ENCODE measurements at regions not wholly inside any gene's neighbourhood (a gene's known extent, or its start where the extent isn't known, plus 50 kb on each side); places are given as distances from the start of the nearest gene placed in this dataset.

- BruUV-seq (replicated peaks): no TSS peak
- Histone ChIP-seq H3K18ac (ENCODE audit: low read depth, low read length) (no peak overlapping the region), H3K4ac (ENCODE audit: low read depth, low read length) (no peak overlapping the region), H3K4me1 (ENCODE audit: control insufficient read depth, insufficient read depth, low read length) (no peaks in the 10 kb centered on the region), H3K23ac (ENCODE audit: low read depth, low read length) (no peak overlapping the region), H2BK120ac (ENCODE audit: low read depth, low read length) (no peak overlapping the region), H4K5ac (ENCODE audit: low read depth, low read length) (no peak overlapping the region), H3K14ac (replicated peaks; ENCODE audit: low read depth, low read length) (no peak overlapping the region), H3K9me1 (ENCODE audit: insufficient read depth, low read length) (no peaks in the 10 kb centered on the region), H3K4me2 (ENCODE audit: low read depth, low read length) (no peak overlapping the region), H3K27me3 (ENCODE audit: control insufficient read depth, insufficient read depth, low read length) (no peaks in the 10 kb centered on the region), H2AK9ac (replicated peaks; ENCODE audit: low read depth, low read length, poor library complexity) (no peak overlapping the region), H3K9me3 (ENCODE audit: control insufficient read depth, insufficient read depth, low read length) (no peaks in the 10 kb centered on the region), H3K56ac (ENCODE audit: extremely low read depth, insufficient read depth, low read length) (no peak overlapping the region), H3K9ac (ENCODE audit: low read depth, low read length) (no peak overlapping the region), H3K79me1 (ENCODE audit: low read depth in 1 of 2, low read length in 2 of 2) (no peaks in the 10 kb centered on the region), H2BK5ac (ENCODE audit: low read depth, low read length, poor library complexity, severe bottlenecking) (no peak overlapping the region), H2BK15ac (ENCODE audit: low read depth, low read length) (no peak overlapping the region), H3K4me3 (ENCODE audit: insufficient read depth, low read depth, low read length) (no peak overlapping the region), H4K8ac (ENCODE audit: low read depth in 2 of 2, low read length in 2 of 2) (no peak overlapping the region), H3K27ac (ENCODE audit: insufficient read depth, low read length) (no peak overlapping the region), H2AK5ac (ENCODE audit: low read depth, low read length) (no peak overlapping the region), H2AFZ (replicated peaks; ENCODE audit: low read length, poor library complexity) (no peak overlapping the region), H3K36me3 (ENCODE audit: control insufficient read depth, insufficient read depth, low read length) (no peaks in the 10 kb centered on the region), H4K91ac (ENCODE audit: insufficient read depth, low read depth, low read length) (no peak overlapping the region), H2BK20ac (ENCODE audit: low read depth, low read length) (no peak overlapping the region), H4K20me1 (ENCODE audit: insufficient read depth, low read length) (no peaks in the 10 kb centered on the region)
- ATAC-seq (ENCODE audit: low read depth): no peak
- TF ChIP-seq MAFK (IDR thresholded peaks at IDR 0.05; ENCODE audit: low read depth, low read length) (no peak), CHD1 (IDR thresholded peaks at IDR 0.05; ENCODE audit: low read depth, low read length) (no peak), MXI1 (IDR thresholded peaks at IDR 0.05; ENCODE audit: borderline replicate concordance, low read depth, low read length) (no peak), CEBPB (IDR thresholded peaks at IDR 0.05; ENCODE audit: low read depth, low read length) (no peak), ELK1 (IDR thresholded peaks at IDR 0.05; ENCODE audit: borderline replicate concordance, low read depth, low read length) (no peak), USF2 (IDR thresholded peaks at IDR 0.05; ENCODE audit: low read depth, low read length) (no peak), RFX5 (IDR thresholded peaks at IDR 0.05; ENCODE audit: low read depth, low read length) (no peak), CTCF (conservative IDR thresholded peaks at IDR 0.05; ENCODE audit: low read depth, low read length) (no peak), SMC3 (IDR thresholded peaks at IDR 0.05; ENCODE audit: low read depth, low read length) (no peak), POLR2A (IDR thresholded peaks at IDR 0.05; ENCODE audit: low read depth, low read length) (no peak), RAD21 (IDR thresholded peaks at IDR 0.05; ENCODE audit: low read length) (no peak), BHLHE40 (IDR thresholded peaks at IDR 0.05; ENCODE audit: low read depth, low read length) (no peak), RCOR1 (IDR thresholded peaks at IDR 0.05; ENCODE audit: insufficient replicate concordance, low read length) (no peak), FOS (IDR thresholded peaks at IDR 0.05; ENCODE audit: low read depth, low read length) (no peak), NFE2L2 (IDR thresholded peaks at IDR 0.05; ENCODE audit: low read depth, low read length) (no peak), MAZ (IDR thresholded peaks at IDR 0.05; ENCODE audit: borderline replicate concordance, low read depth, low read length) (no peak)
- POLR2A ChIA-PET (ENCODE audit: unreplicated experiment): no interaction called here
- CTCF ChIA-PET: no interaction called here
- dilution Hi-C loops (cut with HindIII; ENCODE audit: low sequenced_read_pairs, unreplicated experiment): no loop called here
- DNase-seq: no peak
- in situ Hi-C loops (cut with MboI; ENCODE audit: low sequenced_read_pairs): no loop called here
- intact Hi-C loops (cut with micrococcal nuclease): no loop called here
- WGBS, 2 experiments (ENCODE audit: extremely low coverage in 2 of 2, insufficient read length in 1 of 2): 30% methylated on average over 3 of the region's 3 CpGs; no CpG with 5 or more reads in 1 of the 2 experiments
These were observed 94.3 kb upstream of the NBEA start for GRCh38 chr13:34847766-34848165.

Measured in IMR-90 (cell line).